Activated CD8-positive, alpha-beta memory T cell treated with anti-CD3 and anti-CD28 coated beads, Interleukin-2, amount 10 ng/mL, durations not matched to agents 7 days and 5 days (primary cell): ENCODE measurements at regions not wholly inside any gene's neighbourhood (a gene's known extent, or its start where the extent isn't known, plus 50 kb on each side); places are given as distances from the start of the nearest gene placed in this dataset.

ENCODE experiments used
- ATAC-seq: fragments of 150-1000 bp; cut with Tn5 transposase; one replicate; pipeline ENCODE4 v1.10.0; 2021; ENCODE audit warnings: moderate library complexity
- CTCF ChIA-PET: fragments of 350-600 bp; sonication (Branson Sonifier 250); formaldehyde crosslinking; loops from one replicate; lab custom pipeline; 2021; ENCODE audit warnings: antibody characterized with exemption; lab: Charles Lee
- DNase-seq: peaks from one replicate; pipeline ENCODE4 v3.0.0-alpha.2; 2020
- H3K27ac Mint-ChIP-seq: one replicate; pipeline ENCODE4 v1.8.0; 2021; ENCODE audit warnings: mild to moderate bottlenecking, mixed read lengths
- H3K27me3 Mint-ChIP-seq: one replicate; pipeline ENCODE4 v1.8.0; 2021; ENCODE audit warnings: mixed read lengths
- H3K36me3 Mint-ChIP-seq: one replicate; pipeline ENCODE4 v1.8.0; 2021; ENCODE audit warnings: mild to moderate bottlenecking, mixed read lengths
- H3K4me1 Mint-ChIP-seq: one replicate; pipeline ENCODE4 v1.8.0; 2021; ENCODE audit warnings: mixed read lengths
- H3K4me3 Mint-ChIP-seq: one replicate; pipeline ENCODE4 v1.8.0; 2021; ENCODE audit warnings: mild to moderate bottlenecking, moderate library complexity, mixed read lengths
- H3K9me3 Mint-ChIP-seq: one replicate; pipeline ENCODE4 v1.8.0; 2022; ENCODE audit warnings: low read depth, mixed read lengths

- H3K27ac Mint-ChIP-seq, result no peak overlapping the region
- DNase-seq (no peak), ATAC-seq (no peak)
- no peaks in the 10 kb centered on the region for H3K4me1 Mint-ChIP-seq
- H3K4me3 Mint-ChIP-seq, result no peak overlapping the region
- no peaks in the 10 kb centered on the region for H3K9me3 Mint-ChIP-seq
- H3K36me3 Mint-ChIP-seq, result no peaks in the 10 kb centered on the region
- CTCF ChIA-PET, result interaction anchor here (1.0 to 1.2 kb wide), 2 partner anchors 11 to 67 kb away, joined by 3 to 5 read pairs; no protein-coding TSS in a partner anchor
- peaks cover 15% of the 10 kb centered on the region for H3K27me3 Mint-ChIP-seq
Observed at GRCh38 chr3:137099364-137100219, 141.8 kb downstream of the IL20RB start.

- DNase-seq (no peak), ATAC-seq (no peak)
- Mint-ChIP-seq H3K27me3 (peaks cover 15% of the 10 kb centered on the region), H3K4me3 (no peak overlapping the region), H3K4me1 (no peaks in the 10 kb centered on the region), H3K27ac (no peak overlapping the region), H3K36me3 (no peaks in the 10 kb centered on the region), H3K9me3 (no peaks in the 10 kb centered on the region)
- CTCF ChIA-PET, result interaction anchor here (1.4 kb wide), 1 partner anchor 10 kb away, joined by 3 read pairs; no protein-coding TSS in a partner anchor
Observed at GRCh38 chr3:137100326-137100725, 142.5 kb downstream of the IL20RB start.

- Mint-ChIP-seq H3K36me3 (no peaks in the 10 kb centered on the region), H3K27ac (no peak overlapping the region), H3K4me3 (no peak overlapping the region), H3K9me3 (no peaks in the 10 kb centered on the region), H3K4me1 (no peaks in the 10 kb centered on the region), H3K27me3 (peaks cover 18% of the 10 kb centered on the region)
- DNase-seq (no peak), ATAC-seq (no peak)
- CTCF ChIA-PET, result interaction anchor here (1.4 kb wide), 1 partner anchor 71 kb away, joined by 3 read pairs; no protein-coding TSS in a partner anchor
Observed at GRCh38 chr3:137103739-137104138, 146.0 kb downstream of the IL20RB start.

- H3K27me3 Mint-ChIP-seq, result peaks cover 17% of the 10 kb centered on the region
- no peak for ATAC-seq
- H3K36me3 Mint-ChIP-seq, result no peaks in the 10 kb centered on the region
- H3K9me3 Mint-ChIP-seq, result no peaks in the 10 kb centered on the region
- no peak for DNase-seq
- H3K27ac Mint-ChIP-seq, result no peak overlapping the region
- H3K4me3 Mint-ChIP-seq, result no peak overlapping the region
- no peaks in the 10 kb centered on the region for H3K4me1 Mint-ChIP-seq
- CTCF ChIA-PET, result interaction anchor here (0.6 to 2.4 kb wide), 8 partner anchors 8 to 867 kb away, joined by 3 to 10 read pairs (median 3); no protein-coding TSS in a partner anchor
Observed at GRCh38 chr3:137105277-137105977, 147.6 kb downstream of the IL20RB start.

GRCh38 chr3:137106612-137107240 is 148.9 kb downstream of the IL20RB start:
- ATAC-seq, result no peak
- DNase-seq, result no peak
- CTCF ChIA-PET, result interaction anchor here (0.8 to 2.4 kb wide), 4 partner anchors 10 to 864 kb away, joined by 3 to 10 read pairs (median 6); no protein-coding TSS in a partner anchor
- Mint-ChIP-seq H3K27ac (no peak overlapping the region), H3K27me3 (peaks cover 17% of the 10 kb centered on the region), H3K9me3 (no peaks in the 10 kb centered on the region), H3K36me3 (no peaks in the 10 kb centered on the region), H3K4me3 (no peak overlapping the region), H3K4me1 (no peaks in the 10 kb centered on the region)

GRCh38 chr3:137108699-137109440 is 151.1 kb downstream of the IL20RB start:
- CTCF ChIA-PET, result interaction anchor here (0.5 to 2.4 kb wide), 3 partner anchors 9 to 76 kb away, joined by 4 to 7 read pairs (median 4); no protein-coding TSS in a partner anchor

GRCh38 chr3:137110392-137110996 is 152.7 kb downstream of the IL20RB start:
- H3K4me1 Mint-ChIP-seq, result no peaks in the 10 kb centered on the region

More at GRCh38 chr3:137108699-137109440, 151.1 kb downstream of the IL20RB start:
- ATAC-seq (no peak), DNase-seq (no peak)
- Mint-ChIP-seq H3K36me3 (no peaks in the 10 kb centered on the region), H3K27me3 (peaks cover 17% of the 10 kb centered on the region), H3K9me3 (no peaks in the 10 kb centered on the region), H3K27ac (no peak overlapping the region), H3K4me3 (no peak overlapping the region), H3K4me1 (no peaks in the 10 kb centered on the region)

GRCh38 chr3:137111497-137111896 is 153.7 kb downstream of the IL20RB start:
- ATAC-seq (no peak), DNase-seq (no peak)
- no peaks in the 10 kb centered on the region for H3K36me3 Mint-ChIP-seq
- no peak overlapping the region for H3K27ac Mint-ChIP-seq
- H3K4me1 Mint-ChIP-seq, result no peaks in the 10 kb centered on the region
- no peak overlapping the region for H3K4me3 Mint-ChIP-seq
- H3K27me3 Mint-ChIP-seq, result peaks cover 23% of the 10 kb centered on the region
- CTCF ChIA-PET, result interaction anchor here (2.0 to 2.4 kb wide), 2 partner anchors 79 to 836 kb away, joined by 5 to 7 read pairs; no protein-coding TSS in a partner anchor
- no peaks in the 10 kb centered on the region for H3K9me3 Mint-ChIP-seq

More at GRCh38 chr3:137110392-137110996, 152.7 kb downstream of the IL20RB start:
- H3K27ac Mint-ChIP-seq, result no peak overlapping the region
- no peak for ATAC-seq
- H3K9me3 Mint-ChIP-seq, result no peaks in the 10 kb centered on the region
- CTCF ChIA-PET, result interaction anchor here (0.8 to 2.4 kb wide), 6 partner anchors 9 to 837 kb away, joined by 3 to 7 read pairs (median 4); no protein-coding TSS in a partner anchor
- no peak overlapping the region for H3K4me3 Mint-ChIP-seq
- H3K36me3 Mint-ChIP-seq, result no peaks in the 10 kb centered on the region
- no peak for DNase-seq
- H3K27me3 Mint-ChIP-seq, result peaks cover 19% of the 10 kb centered on the region

GRCh38 chr3:137116619-137117018 is 158.8 kb downstream of the IL20RB start:
- no peak for DNase-seq
- CTCF ChIA-PET, result no interaction called here
- no peak overlapping the region for H3K4me3 Mint-ChIP-seq
- H3K27ac Mint-ChIP-seq, result no peak overlapping the region
- no peak for ATAC-seq
- H3K4me1 Mint-ChIP-seq, result no peaks in the 10 kb centered on the region
- no peaks in the 10 kb centered on the region for H3K9me3 Mint-ChIP-seq
- peaks cover 25% of the 10 kb centered on the region for H3K27me3 Mint-ChIP-seq
- H3K36me3 Mint-ChIP-seq, result no peaks in the 10 kb centered on the region

GRCh38 chr3:137121704-137122314 is 164.0 kb downstream of the IL20RB start:
- Mint-ChIP-seq H3K9me3 (no peaks in the 10 kb centered on the region), H3K4me1 (no peaks in the 10 kb centered on the region), H3K27ac (no peak overlapping the region), H3K4me3 (no peak overlapping the region), H3K27me3 (peaks cover 13% of the 10 kb centered on the region), H3K36me3 (no peaks in the 10 kb centered on the region)
- CTCF ChIA-PET, result interaction anchor here (0.7 to 1.4 kb wide), 3 partner anchors 8 to 16 kb away, joined by 3 to 4 read pairs (median 3); no protein-coding TSS in a partner anchor
- ATAC-seq, result no peak
- no peak for DNase-seq

- Mint-ChIP-seq H3K27ac (no peak overlapping the region), H3K27me3 (peaks cover 8% of the 10 kb centered on the region), H3K4me1 (no peaks in the 10 kb centered on the region), H3K9me3 (no peaks in the 10 kb centered on the region), H3K36me3 (no peaks in the 10 kb centered on the region), H3K4me3 (no peak overlapping the region)
- DNase-seq (no peak), ATAC-seq (no peak)
- CTCF ChIA-PET, result no interaction called here
Observed at GRCh38 chr3:137131081-137131480, 173.3 kb downstream of the IL20RB start.

- no peak overlapping the region for H3K4me3 Mint-ChIP-seq
- no peak overlapping the region for H3K27ac Mint-ChIP-seq
- DNase-seq, result no peak
- no peaks in the 10 kb centered on the region for H3K4me1 Mint-ChIP-seq
- peaks cover 15% of the 10 kb centered on the region for H3K27me3 Mint-ChIP-seq
- H3K9me3 Mint-ChIP-seq, result no peaks in the 10 kb centered on the region
- CTCF ChIA-PET, result no interaction called here
- ATAC-seq, result no peak
- H3K36me3 Mint-ChIP-seq, result no peaks in the 10 kb centered on the region
Observed at GRCh38 chr3:137134431-137134830, 176.6 kb downstream of the IL20RB start.
